RWPE2 (cell line): ENCODE measurements at regions not wholly inside any gene's neighbourhood (a gene's known extent, or its start where the extent isn't known, plus 50 kb on each side); places are given as distances from the start of the nearest gene placed in this dataset.

Experiments
- ATAC-seq: fragments of 200-7000 bp; cut with Tn5 transposase; 3 replicates; pipeline ENCODE4 v1.9.1; 2021; ENCODE audit warnings: low read depth
- DNase-seq: peaks from one replicate; pipeline ENCODE4 v3.0.0-alpha.2; 2020; ENCODE audit warnings: low spot score
- H3K27ac ChIP-seq: fragments of 450-650 bp; 2 replicates; pipeline ENCODE4 v1.5.1; 2017; ENCODE audit warnings: mild to moderate bottlenecking; ENCODE audit not compliant: poor library complexity, severe bottlenecking
- H3K27me3 ChIP-seq: fragments of 250-450 bp; sonication (Bioruptor Pico); 2 replicates; pipeline ENCODE4 v1.5.1; 2021; ENCODE audit warnings: mild to moderate bottlenecking, moderate library complexity; ENCODE audit not compliant: insufficient read depth, poor library complexity, severe bottlenecking
- H3K36me3 ChIP-seq: fragments of 250-450 bp; sonication (Bioruptor Pico); 2 replicates; pipeline ENCODE4 v1.5.1; 2020; ENCODE audit warnings: low read depth, mild to moderate bottlenecking, moderate library complexity
- H3K4me1 ChIP-seq: fragments of 250-450 bp; sonication (Bioruptor Pico); 2 replicates; pipeline ENCODE4 v1.5.1; 2021; ENCODE audit warnings: mild to moderate bottlenecking, moderate library complexity; ENCODE audit not compliant: insufficient read depth, poor library complexity, severe bottlenecking
- H3K4me3 ChIP-seq: fragments of 250-450 bp; sonication (Bioruptor Pico); 2 replicates; pipeline ENCODE4 v1.5.1; 2021; ENCODE audit warnings: mild to moderate bottlenecking, moderate library complexity; ENCODE audit not compliant: severe bottlenecking
- H3K9me3 ChIP-seq: fragments of 250-450 bp; sonication (Bioruptor Pico); 2 replicates; pipeline ENCODE4 v1.5.1; 2021; ENCODE audit warnings: mild to moderate bottlenecking, moderate library complexity; ENCODE audit not compliant: severe bottlenecking
- TF ChIP-seq, protein P1 (sequence below): fragments of 450-650 bp; IDR thresholded peaks from one replicate; pipeline ENCODE4 v1.5.1; 2017; ENCODE audit warnings: mild to moderate bottlenecking, moderate library complexity; ENCODE audit not compliant: poor library complexity, severe bottlenecking

DNA sequence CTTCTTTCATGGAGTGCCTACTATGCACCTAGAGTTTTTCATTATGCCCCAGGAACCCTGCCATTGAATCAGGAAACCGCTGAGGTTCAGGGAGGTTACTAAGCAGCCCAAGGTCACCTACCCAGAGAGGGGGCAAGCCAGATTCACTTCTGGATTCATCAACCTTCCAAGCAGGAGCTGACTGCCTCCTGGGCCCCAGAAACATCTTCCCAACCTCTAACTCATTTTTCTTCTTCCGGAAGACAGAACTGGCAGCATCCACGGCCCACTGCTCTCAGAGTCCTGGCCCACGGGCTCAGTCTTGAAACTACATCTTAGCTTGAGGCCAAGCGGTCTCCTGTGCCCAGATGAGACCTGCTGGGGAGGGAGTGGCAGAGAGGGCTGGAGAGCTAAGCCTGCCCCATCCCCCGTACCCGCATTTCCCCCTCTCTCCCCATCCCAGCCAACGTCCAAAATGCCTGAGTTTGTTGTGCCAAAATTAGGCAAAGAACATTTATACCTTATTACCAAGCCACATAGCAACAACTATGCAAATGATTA is 281.0 kb downstream of the CDC5L start:
- Histone ChIP-seq H3K4me1 (peaks cover 20% of the 10 kb centered on the region), H3K27me3 (no peaks in the 10 kb centered on the region), H3K36me3 (no peaks in the 10 kb centered on the region), H3K27ac (no peak overlapping the region), H3K4me3 (no peak overlapping the region), H3K9me3 (no peaks in the 10 kb centered on the region)
- DNase-seq (no peak), ATAC-seq (no peak)
- TF ChIP-seq, protein P1, sequence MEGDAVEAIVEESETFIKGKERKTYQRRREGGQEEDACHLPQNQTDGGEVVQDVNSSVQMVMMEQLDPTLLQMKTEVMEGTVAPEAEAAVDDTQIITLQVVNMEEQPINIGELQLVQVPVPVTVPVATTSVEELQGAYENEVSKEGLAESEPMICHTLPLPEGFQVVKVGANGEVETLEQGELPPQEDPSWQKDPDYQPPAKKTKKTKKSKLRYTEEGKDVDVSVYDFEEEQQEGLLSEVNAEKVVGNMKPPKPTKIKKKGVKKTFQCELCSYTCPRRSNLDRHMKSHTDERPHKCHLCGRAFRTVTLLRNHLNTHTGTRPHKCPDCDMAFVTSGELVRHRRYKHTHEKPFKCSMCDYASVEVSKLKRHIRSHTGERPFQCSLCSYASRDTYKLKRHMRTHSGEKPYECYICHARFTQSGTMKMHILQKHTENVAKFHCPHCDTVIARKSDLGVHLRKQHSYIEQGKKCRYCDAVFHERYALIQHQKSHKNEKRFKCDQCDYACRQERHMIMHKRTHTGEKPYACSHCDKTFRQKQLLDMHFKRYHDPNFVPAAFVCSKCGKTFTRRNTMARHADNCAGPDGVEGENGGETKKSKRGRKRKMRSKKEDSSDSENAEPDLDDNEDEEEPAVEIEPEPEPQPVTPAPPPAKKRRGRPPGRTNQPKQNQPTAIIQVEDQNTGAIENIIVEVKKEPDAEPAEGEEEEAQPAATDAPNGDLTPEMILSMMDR: no peak

DNA sequence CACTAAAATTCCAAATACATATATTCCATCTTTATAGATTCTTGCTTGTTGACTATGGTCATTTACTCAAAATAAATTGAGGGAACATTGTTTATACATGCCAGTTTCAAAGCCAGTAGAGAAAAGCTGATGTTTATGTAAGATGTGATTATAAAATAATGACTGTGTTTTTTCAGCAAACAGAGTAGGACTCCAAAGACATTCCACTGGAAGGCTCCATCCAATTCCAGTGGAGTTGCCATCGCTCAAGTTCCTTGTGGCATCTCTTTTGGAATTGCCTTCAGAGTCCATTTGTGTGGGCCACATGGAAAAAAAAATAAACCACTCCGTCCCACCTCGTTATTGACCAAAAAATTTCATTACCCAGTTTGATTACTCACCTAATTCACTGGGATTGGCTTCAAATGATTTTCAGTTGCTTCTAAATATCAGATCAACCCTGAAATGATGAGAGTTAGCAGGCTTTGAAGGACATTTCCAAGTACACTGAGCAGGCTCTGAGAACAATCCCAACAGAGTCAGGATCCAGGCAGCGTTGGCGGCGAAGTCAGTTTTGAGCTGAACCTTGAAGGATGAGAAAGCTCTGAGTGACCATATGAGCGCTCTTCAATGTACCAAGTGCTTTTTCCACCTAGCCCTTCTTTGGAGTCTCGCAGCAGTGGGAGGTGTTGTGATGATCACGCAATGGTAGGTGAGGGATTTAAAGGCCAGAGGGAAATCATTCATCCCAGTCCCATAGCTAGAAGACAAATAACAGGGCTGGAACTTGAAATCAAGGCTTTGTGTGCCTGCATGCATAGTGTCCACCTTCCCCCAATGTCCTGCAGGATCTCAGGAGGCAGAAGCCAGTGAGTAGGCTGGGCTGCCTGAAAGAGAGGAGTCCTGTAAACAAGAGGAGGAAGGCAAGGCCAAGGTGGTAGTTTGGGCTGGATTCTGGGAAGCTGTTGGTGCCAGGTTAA is 281.7 kb downstream of the CDC5L start:
- TF ChIP-seq, protein P1: no peak
- Histone ChIP-seq H3K4me1 (peaks cover 28% of the 10 kb centered on the region), H3K9me3 (no peaks in the 10 kb centered on the region), H3K27me3 (no peaks in the 10 kb centered on the region), H3K4me3 (no peak overlapping the region), H3K27ac (no peak overlapping the region), H3K36me3 (no peaks in the 10 kb centered on the region)
- no peak for DNase-seq
- ATAC-seq: no peak

DNA sequence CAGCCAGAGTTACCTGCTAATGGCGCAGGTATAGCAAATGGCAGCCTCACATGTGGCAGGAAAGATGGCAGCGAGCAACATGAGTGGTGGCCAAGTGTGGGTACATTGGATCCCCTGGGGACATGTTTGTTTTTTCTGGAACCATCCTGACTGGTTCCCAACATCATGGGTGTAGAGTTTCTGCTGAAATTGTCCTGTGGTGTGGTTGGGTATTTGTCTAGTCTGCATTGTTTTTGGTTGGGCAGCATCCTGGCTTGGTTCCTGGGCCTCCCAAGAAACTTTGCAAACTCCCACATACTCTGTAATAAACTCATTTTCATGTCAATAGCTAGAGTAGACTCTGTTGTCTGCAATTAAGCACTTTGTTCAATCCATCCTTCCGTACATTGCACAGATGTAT is 282.6 kb downstream of the CDC5L start:
- no peaks in the 10 kb centered on the region for H3K27me3 ChIP-seq
- H3K4me1 ChIP-seq: peaks cover 36% of the 10 kb centered on the region
- DNase-seq (no peak), ATAC-seq (no peak)
- no peaks in the 10 kb centered on the region for H3K36me3 ChIP-seq
- H3K9me3 ChIP-seq: no peaks in the 10 kb centered on the region
- TF ChIP-seq, protein P1: no peak
- H3K4me3 ChIP-seq: no peak overlapping the region
- no peak overlapping the region for H3K27ac ChIP-seq

- no peaks in the 10 kb centered on the region for H3K9me3 ChIP-seq
- no peaks in the 10 kb centered on the region for H3K36me3 ChIP-seq
- H3K4me3 ChIP-seq: no peak overlapping the region
- H3K27me3 ChIP-seq: no peaks in the 10 kb centered on the region
- TF ChIP-seq, protein P1: no peak
- H3K27ac ChIP-seq: no peak overlapping the region
- ATAC-seq (no peak), DNase-seq (no peak)
- peaks cover 48% of the 10 kb centered on the region for H3K4me1 ChIP-seq
These were observed 283.8 kb downstream of the CDC5L start for GRCh38 chr6:44671333-44671732.

DNA sequence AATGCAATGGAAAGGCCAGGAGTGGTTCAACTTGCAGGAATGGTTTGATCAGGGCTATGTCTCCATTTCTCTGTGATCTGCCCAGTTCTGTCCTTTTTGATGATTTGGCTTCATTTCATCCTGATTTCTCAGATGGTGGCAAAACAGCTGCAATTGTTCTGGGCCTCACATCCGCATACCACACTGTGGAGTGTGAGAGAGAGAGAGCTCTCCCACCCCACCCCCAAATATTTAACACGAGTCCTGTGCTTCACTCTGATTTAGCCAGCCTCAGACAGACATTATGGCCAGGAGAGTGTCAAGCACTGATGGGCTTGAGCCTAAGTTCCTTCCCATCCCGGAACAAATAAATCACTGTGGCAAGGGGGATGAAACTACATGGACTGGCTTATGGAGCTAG is 284.6 kb downstream of the CDC5L start:
- DNase-seq: no peak
- TF ChIP-seq, protein P1: no peak
- peaks cover 44% of the 10 kb centered on the region for H3K4me1 ChIP-seq
- no peak for ATAC-seq
- H3K27me3 ChIP-seq: no peaks in the 10 kb centered on the region
- no peaks in the 10 kb centered on the region for H3K9me3 ChIP-seq
- peak overlapping the region; percentile 91 for H3K27ac ChIP-seq
- H3K36me3 ChIP-seq: no peaks in the 10 kb centered on the region
- H3K4me3 ChIP-seq: no peak overlapping the region
